Thoracic aorta (tissue), 2 donors: ENCODE measurements at regions not wholly inside any gene's neighbourhood (a gene's known extent, or its start where the extent isn't known, plus 50 kb on each side); places are given as distances from the start of the nearest gene placed in this dataset.

Experiments
- ATAC-seq: fragments of 150-250 bp; one replicate; pipeline ENCODE4 v1.8.0; 2017; ENCODE audit warnings: low read depth; ENCODE audit not compliant: insufficient number of reproducible peaks, low FRiP score
- DNase-seq: peaks from one replicate; pipeline ENCODE4 v3.0.0-alpha.2; 2020; ENCODE audit warnings: low spot score
- H3K27ac ChIP-seq, 2 donors: fragments of 200-600 bp; sonication (generic); 1 replicate in 1 of 2; 2 replicates in 1 of 2; pipeline ENCODE4 v1.5.1; 2016; ENCODE audit warnings: mild to moderate bottlenecking in 2 of 2, moderate library complexity in 2 of 2
- H3K27me3 ChIP-seq: fragments of 200-600 bp; sonication (generic); replicated peaks from 2 replicates; pipeline ENCODE4 v1.6.0; 2016; ENCODE audit warnings: mild to moderate bottlenecking; ENCODE audit not compliant: insufficient read depth
- H3K36me3 ChIP-seq: fragments of 200-600 bp; sonication (generic); one replicate; pipeline ENCODE4 v1.5.1; 2016
- H3K4me1 ChIP-seq, 2 donors: fragments of 200-600 bp; sonication (generic); 1 replicate in 1 of 2; 2 replicates in 1 of 2; pipeline versions ENCODE4 v1.5.1 to v1.6.0; 2016; ENCODE audit warnings: low read depth in 2 of 2, mild to moderate bottlenecking in 1 of 2; ENCODE audit not compliant: control insufficient read depth in 1 of 2
- H3K4me3 ChIP-seq: fragments of 200-600 bp; sonication (generic); 2 replicates; pipeline ENCODE4 v1.5.1; 2016; ENCODE audit warnings: mild to moderate bottlenecking
- H3K9me3 ChIP-seq: fragments of 200-600 bp; sonication (generic); 2 replicates; pipeline ENCODE4 v1.5.1; 2016
- TF ChIP-seq, protein P1 (sequence below): fragments of 200-600 bp; sonication (generic); IDR thresholded peaks from one replicate; pipeline ENCODE4 v1.5.1; 2019; ENCODE audit warnings: antibody characterized with exemption

DNA sequence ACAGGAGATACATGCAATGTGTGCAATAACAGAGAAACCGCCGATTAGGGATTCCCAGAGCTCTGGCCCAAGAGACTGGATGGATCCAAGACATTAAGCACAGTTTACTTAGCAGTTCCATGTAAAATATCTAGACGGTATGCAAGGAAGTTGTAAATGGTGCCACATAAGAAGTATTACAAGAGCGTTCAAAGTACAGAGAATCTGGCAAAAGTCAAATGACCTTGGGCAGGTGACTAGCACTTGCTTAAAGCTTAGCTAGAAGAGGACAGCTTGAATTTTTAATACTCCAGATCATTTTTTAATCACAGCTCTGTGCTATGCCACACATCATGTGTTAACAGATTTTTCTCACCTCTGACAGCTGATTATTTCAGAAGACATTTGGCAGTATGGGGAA is 72.3 kb upstream of the TNPO1 start:
- Histone ChIP-seq H3K27me3 (no peaks in the 10 kb centered on the region), H3K9me3 (no peaks in the 10 kb centered on the region), H3K27ac (no peak overlapping the region), H3K36me3 (no peaks in the 10 kb centered on the region), H3K4me1 (no peaks in the 10 kb centered on the region), H3K4me3 (no peak overlapping the region)
- TF ChIP-seq, protein P1, sequence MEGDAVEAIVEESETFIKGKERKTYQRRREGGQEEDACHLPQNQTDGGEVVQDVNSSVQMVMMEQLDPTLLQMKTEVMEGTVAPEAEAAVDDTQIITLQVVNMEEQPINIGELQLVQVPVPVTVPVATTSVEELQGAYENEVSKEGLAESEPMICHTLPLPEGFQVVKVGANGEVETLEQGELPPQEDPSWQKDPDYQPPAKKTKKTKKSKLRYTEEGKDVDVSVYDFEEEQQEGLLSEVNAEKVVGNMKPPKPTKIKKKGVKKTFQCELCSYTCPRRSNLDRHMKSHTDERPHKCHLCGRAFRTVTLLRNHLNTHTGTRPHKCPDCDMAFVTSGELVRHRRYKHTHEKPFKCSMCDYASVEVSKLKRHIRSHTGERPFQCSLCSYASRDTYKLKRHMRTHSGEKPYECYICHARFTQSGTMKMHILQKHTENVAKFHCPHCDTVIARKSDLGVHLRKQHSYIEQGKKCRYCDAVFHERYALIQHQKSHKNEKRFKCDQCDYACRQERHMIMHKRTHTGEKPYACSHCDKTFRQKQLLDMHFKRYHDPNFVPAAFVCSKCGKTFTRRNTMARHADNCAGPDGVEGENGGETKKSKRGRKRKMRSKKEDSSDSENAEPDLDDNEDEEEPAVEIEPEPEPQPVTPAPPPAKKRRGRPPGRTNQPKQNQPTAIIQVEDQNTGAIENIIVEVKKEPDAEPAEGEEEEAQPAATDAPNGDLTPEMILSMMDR = no peak
- no peak for DNase-seq
- no peak for ATAC-seq

DNA sequence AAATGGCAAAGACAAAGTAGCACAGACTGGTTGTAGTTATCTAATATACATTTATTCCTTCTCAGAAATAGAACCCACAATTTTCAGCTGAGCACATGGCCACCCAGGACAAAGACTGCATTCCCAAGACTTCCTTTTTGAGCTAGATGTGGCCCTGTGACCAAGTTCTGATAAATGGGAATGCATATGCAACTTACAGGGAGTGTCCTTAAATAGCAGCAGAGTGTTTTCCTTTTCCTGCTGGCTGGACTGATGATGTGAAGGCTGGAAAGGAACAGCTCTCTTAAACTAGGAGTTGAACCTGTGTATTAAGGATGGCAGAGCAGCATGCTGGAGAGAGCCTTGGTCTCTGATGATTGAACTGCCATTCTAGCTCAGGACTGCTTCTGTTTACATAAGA is 74.7 kb upstream of the TNPO1 start:
- no peaks in the 10 kb centered on the region for H3K36me3 ChIP-seq
- ATAC-seq = no peak
- no peaks in the 10 kb centered on the region for H3K27me3 ChIP-seq
- H3K9me3 ChIP-seq = no peaks in the 10 kb centered on the region
- DNase-seq = no peak
- no peak overlapping the region for H3K27ac ChIP-seq
- H3K4me1 ChIP-seq = no peaks in the 10 kb centered on the region
- TF ChIP-seq, protein P1 = no peak
- no peak overlapping the region for H3K4me3 ChIP-seq

DNA sequence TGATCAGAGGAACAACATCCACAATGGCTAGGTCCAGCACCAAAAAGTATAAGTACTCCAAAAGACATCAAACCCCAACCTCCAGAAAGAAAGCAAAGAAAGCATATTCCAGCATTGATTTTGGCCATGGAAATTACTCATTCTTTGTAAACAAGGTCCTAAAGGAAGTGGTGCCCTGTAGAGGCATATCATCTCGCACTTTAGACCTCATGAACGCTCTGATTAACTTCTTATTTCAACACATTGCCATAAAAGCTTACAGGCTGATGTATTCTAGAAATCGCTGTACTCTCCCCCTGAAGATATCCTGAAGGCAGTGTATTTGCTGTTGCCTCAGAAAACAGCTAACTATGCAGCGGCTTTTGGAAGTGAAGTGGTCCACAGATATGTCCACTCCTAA is 82.7 kb upstream of the TNPO1 start:
- H3K4me3 ChIP-seq = no peak overlapping the region
- TF ChIP-seq, protein P1 = no peak
- no peaks in the 10 kb centered on the region for H3K9me3 ChIP-seq
- ATAC-seq = no peak
- no peaks in the 10 kb centered on the region for H3K4me1 ChIP-seq
- H3K27ac ChIP-seq = no peak overlapping the region
- H3K36me3 ChIP-seq = no peaks in the 10 kb centered on the region
- DNase-seq = no peak
- no peaks in the 10 kb centered on the region for H3K27me3 ChIP-seq

DNA sequence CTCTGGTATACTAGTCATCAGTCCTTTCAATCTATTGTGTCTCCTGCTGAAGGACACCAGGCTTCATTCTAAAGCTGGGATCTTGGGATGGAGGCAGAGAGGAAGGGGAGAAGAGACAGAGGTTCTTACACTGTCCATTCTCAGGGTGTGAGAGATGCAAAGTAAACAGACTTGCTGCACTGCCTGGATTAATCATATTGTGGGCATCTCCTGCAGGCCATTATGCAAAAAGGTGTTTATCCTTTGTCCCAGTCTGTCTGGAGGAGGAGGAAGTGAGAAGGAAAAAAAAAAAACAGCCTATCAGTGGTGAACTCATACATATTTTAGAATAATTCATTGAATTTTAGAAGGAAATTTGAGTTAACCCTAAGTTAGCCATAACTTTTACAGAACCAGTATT is 92.9 kb upstream of the TNPO1 start:
- Histone ChIP-seq H3K4me3 (no peak overlapping the region), H3K9me3 (no peaks in the 10 kb centered on the region), H3K4me1 (no peaks in the 10 kb centered on the region), H3K27ac (no peak overlapping the region), H3K36me3 (no peaks in the 10 kb centered on the region), H3K27me3 (no peaks in the 10 kb centered on the region)
- no peak for ATAC-seq
- TF ChIP-seq, protein P1 = no peak
- DNase-seq = no peak

DNA sequence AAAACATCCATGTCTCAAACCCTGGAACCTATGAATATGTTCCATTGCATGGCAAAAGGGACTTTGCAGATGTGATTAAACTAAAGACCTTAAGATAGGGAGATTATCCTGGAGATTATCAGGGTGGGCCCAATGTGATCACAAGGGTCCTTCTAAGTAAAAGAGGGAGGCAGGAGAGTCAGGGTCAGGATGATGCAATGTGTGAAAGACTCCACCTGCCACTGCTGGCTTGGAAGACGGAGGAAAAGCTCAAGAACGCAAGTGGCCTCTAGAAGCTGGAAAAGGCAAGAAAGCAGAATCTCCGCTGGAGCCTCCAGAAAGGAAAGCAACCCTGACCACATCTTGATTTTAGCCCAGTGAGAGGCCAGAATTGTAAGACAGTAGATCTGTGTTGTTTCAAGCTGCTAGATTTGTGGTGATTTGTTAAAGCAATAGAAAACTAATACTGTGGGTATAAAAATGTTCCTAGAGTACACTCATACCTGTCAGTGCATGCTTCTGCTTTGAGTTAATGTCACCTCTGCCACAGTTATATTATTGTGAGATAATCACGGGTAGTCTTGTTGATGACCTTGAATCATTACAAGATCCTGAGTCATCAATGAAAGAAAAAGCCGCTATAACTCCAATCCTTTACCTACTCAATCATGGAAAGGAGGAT is 93.5 kb upstream of the TNPO1 start:
- DNase-seq (no peak), ATAC-seq (no peak)
- TF ChIP-seq, protein P1 = no peak
- Histone ChIP-seq H3K4me3 (no peak overlapping the region), H3K36me3 (no peaks in the 10 kb centered on the region), H3K27me3 (no peaks in the 10 kb centered on the region), H3K4me1 (no peaks in the 10 kb centered on the region), H3K27ac (no peak overlapping the region), H3K9me3 (no peaks in the 10 kb centered on the region)
